GM13977 (cell line): ENCODE measurements at regions not wholly inside any gene's neighbourhood (a gene's known extent, or its start where the extent isn't known, plus 50 kb on each side); places are given as distances from the start of the nearest gene placed in this dataset.

Experiments
- DNase-seq: peaks from one replicate; pipeline ENCODE4 v3.0.0; 2012; ENCODE audit warnings: low spot score
- CTCF ChIP-seq: IDR thresholded peaks from 2 replicates; pipeline ENCODE4 v1.5.1; 2012; ENCODE audit warnings: mild to moderate bottlenecking, control low read depth; ENCODE audit not compliant: insufficient read depth; ENCODE audit errors: extremely low read depth, missing control alignments
- in situ Hi-C: fragments of 300-500 bp; cut with MboI; formaldehyde crosslinking; loops from one replicate; pipeline ENCODE4 v1.12.0; 2022; ENCODE audit warnings: low sequenced_read_pairs, low pct_unique_long_range_greater_than_20kb, mixed read lengths, inconsistent platforms; ENCODE audit not compliant: unreplicated experiment

DNA sequence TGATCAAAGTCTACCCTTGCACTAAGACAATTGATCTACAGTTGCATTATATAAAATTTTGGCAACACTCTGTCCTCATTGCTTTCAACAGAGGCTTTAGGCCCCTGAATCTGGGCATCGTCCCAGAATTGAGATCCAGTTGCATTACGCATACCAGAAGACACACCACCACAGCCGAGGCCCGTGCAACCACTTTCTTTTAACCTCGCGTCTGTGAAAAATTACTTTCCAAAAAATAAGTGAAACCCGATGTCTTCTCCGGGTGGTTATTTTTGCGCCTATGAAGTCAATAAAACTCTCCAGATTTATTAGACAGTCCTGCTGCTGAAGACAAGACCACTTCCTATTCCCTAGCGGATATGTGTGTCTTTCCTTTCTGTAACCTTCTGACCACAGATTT, 52.1 kb upstream of the NFIB start:
- in situ Hi-C loops, result no loop called here
- no peak for DNase-seq
- no peak for TF ChIP-seq CTCF

- no peak for DNase-seq
- in situ Hi-C loops, result no loop called here
- no peak for TF ChIP-seq CTCF
Measured at GRCh38 chr9:14365670-14366069, 51.7 kb upstream of the NFIB start.
